Right lobe of liver (tissue), 6 donors: ENCODE measurements at regions not wholly inside any gene's neighbourhood (a gene's known extent, or its start where the extent isn't known, plus 50 kb on each side); places are given as distances from the start of the nearest gene placed in this dataset.

Source experiments
- ATAC-seq, 4 donors: fragments of 200-7000 bp; cut with Tn5 transposase; one replicate each; pipeline ENCODE4 v1.9.1; 2020; ENCODE audit warnings: mild to moderate bottlenecking in 4 of 4, moderate library complexity in 4 of 4
- DNase-seq, 3 donors: peaks; one replicate each; pipeline ENCODE4 v3.0.0-alpha.2; 2020
- H3K27ac ChIP-seq, 3 donors: fragments of 200-600 bp; one replicate each; pipeline ENCODE4 v1.8.0; 2022
- H3K27me3 ChIP-seq, 2 donors: fragments of 200-600 bp; one replicate each; pipeline ENCODE4 v1.8.0; 2022
- H3K36me3 ChIP-seq, 4 donors: fragments of 200-600 bp; sonication (generic) in 1 of 4; one replicate each; pipeline versions ENCODE4 v1.5.1 to v1.8.0; 2017 to 2022; ENCODE audit warnings: control low read depth in 1 of 4
- H3K4me1 ChIP-seq, 4 donors: fragments of 200-600 bp; sonication (generic) in 1 of 4; one replicate each; pipeline versions ENCODE4 v1.5.1 to v1.8.0; 2017 to 2022; ENCODE audit warnings: control low read depth in 1 of 4
- H3K4me3 ChIP-seq, 3 donors: fragments of 200-600 bp; one replicate each; pipeline ENCODE4 v1.8.0; 2022
- H3K9me3 ChIP-seq, 4 donors: fragments of 200-600 bp; sonication (generic) in 1 of 4; one replicate each; pipeline versions ENCODE4 v1.5.1 to v1.8.0; 2017 to 2022; ENCODE audit warnings: control low read depth in 1 of 4
- CTCF ChIP-seq, 4 donors: fragments of 200-600 bp in 3 of 4; fragments of 450-650 bp in 1 of 4; IDR thresholded peaks; one replicate each; pipeline versions ENCODE4 v1.5.1 to v1.8.0; 2016 to 2022; ENCODE audit warnings: antibody characterized with exemption in 4 of 4, mild to moderate bottlenecking in 2 of 4
- POLR2A ChIP-seq: fragments of 450-650 bp; IDR thresholded peaks from one replicate; pipeline ENCODE4 v1.6.1; 2017; ENCODE audit warnings: antibody characterized with exemption, mild to moderate bottlenecking
- WGBS: methylation state at CpG from one replicate; pipeline ENCODE4 v1.1.6; 2018; ENCODE audit warnings: low coverage, low lambda C conversion rate; ENCODE audit not compliant: insufficient coverage; ENCODE audit errors: missing lambda C conversion rate; 5-methylcytosine and 5-hydroxymethylcytosine counted together
- intact Hi-C, 2 donors: fragments of 100-400 bp; cut with DNase I; formaldehyde crosslinking; loops; one replicate each; pipeline versions ENCODE4 v1.11.2 to v1.14.1; 2022
- donor health status: DM: no; HTN: yes; CAD: no.
- donor health status: DM: no; HTN: no; CAD: no.
- donor health status: DM: no; HTN: no; CAD: no.
- donor health status: DM: no; HTN: yes; CAD: no.
- donor health status: DM: no; HTN: yes; CAD: no.

DNA sequence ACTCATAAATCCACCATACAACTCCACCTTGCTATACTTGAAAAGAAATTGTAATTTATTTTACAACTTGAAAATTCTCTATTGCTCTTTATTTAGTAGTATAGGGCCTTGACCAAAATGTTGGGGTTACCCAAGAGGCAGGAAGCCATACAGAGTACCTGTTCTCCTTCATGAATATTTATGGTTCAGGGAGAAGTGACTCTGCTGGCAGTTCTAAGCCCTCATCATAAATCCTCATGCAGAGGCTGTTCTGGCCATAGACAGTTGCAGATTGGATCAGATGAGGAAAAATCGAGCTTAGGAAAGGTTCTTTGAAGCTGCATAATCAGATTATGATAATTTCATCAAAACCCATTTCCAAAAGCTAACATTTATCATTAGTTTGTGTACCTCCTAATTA lies 449.4 kb upstream of the TENM4 start:
- Histone ChIP-seq H3K27ac (no peak overlapping the region), H3K27me3 (no peaks in the 10 kb centered on the region), H3K36me3 (no peaks in the 10 kb centered on the region), H3K4me3 (no peak overlapping the region), H3K9me3 (no peaks in the 10 kb centered on the region), H3K4me1 (no peaks in the 10 kb centered on the region)
- intact Hi-C loops: no loop called here
- no peak for DNase-seq
- TF ChIP-seq CTCF (IDR thresholded peaks at IDR 0.05): no peak
- TF ChIP-seq POLR2A: no peak
- 16% methylated on average over 1 of the region's 1 CpG for WGBS
- no peak for ATAC-seq

GRCh38 chr11:79864882-79865281 lies 424.1 kb upstream of the TENM4 start:
- TF ChIP-seq CTCF (IDR thresholded peaks at IDR 0.05): no peak
- TF ChIP-seq POLR2A: no peak
- no peak for DNase-seq
- WGBS: 43% methylated on average over 4 of the region's 6 CpGs
- intact Hi-C loops: no loop called here
- Histone ChIP-seq H3K4me1 (no peaks in the 10 kb centered on the region), H3K4me3 (no peak overlapping the region), H3K36me3 (no peaks in the 10 kb centered on the region), H3K9me3 (no peaks in the 10 kb centered on the region), H3K27me3 (no peaks in the 10 kb centered on the region), H3K27ac (no peak overlapping the region)
- ATAC-seq: no peak

GRCh38 chr11:79860336-79860735 lies 419.5 kb upstream of the TENM4 start:
- 56% methylated on average over 3 of the region's 3 CpGs for WGBS
- ATAC-seq: no peak
- H3K4me3 ChIP-seq: no peak overlapping the region

GRCh38 chr11:79857377-79858214 lies 416.8 kb upstream of the TENM4 start:
- intact Hi-C loops: no loop called here
- no peak overlapping the region for H3K27ac ChIP-seq
- DNase-seq (no peak), ATAC-seq (no peak)
- no peak overlapping the region for H3K4me3 ChIP-seq
- no peaks in the 10 kb centered on the region for H3K36me3 ChIP-seq
- TF ChIP-seq POLR2A: no peak
- no peak for TF ChIP-seq CTCF (IDR thresholded peaks at IDR 0.05)
- no peaks in the 10 kb centered on the region for H3K27me3 ChIP-seq
- no peaks in the 10 kb centered on the region for H3K4me1 ChIP-seq
- H3K9me3 ChIP-seq: no peaks in the 10 kb centered on the region
- WGBS: 72% methylated on average over 9 of the region's 10 CpGs

More at GRCh38 chr11:79860336-79860735, 419.5 kb upstream of the TENM4 start:
- no peak for DNase-seq
- Histone ChIP-seq H3K27me3 (no peaks in the 10 kb centered on the region), H3K27ac (no peak overlapping the region), H3K9me3 (no peaks in the 10 kb centered on the region), H3K4me1 (no peaks in the 10 kb centered on the region), H3K36me3 (no peaks in the 10 kb centered on the region)
- TF ChIP-seq POLR2A (no peak), CTCF (IDR thresholded peaks at IDR 0.05) (no peak)
- intact Hi-C loops: no loop called here
